ENCODE measurements at regions not wholly inside any gene's neighbourhood (a gene's known extent, or its start where the extent isn't known, plus 50 kb on each side); places are given as distances from the start of the nearest gene placed in this dataset.

DNA sequence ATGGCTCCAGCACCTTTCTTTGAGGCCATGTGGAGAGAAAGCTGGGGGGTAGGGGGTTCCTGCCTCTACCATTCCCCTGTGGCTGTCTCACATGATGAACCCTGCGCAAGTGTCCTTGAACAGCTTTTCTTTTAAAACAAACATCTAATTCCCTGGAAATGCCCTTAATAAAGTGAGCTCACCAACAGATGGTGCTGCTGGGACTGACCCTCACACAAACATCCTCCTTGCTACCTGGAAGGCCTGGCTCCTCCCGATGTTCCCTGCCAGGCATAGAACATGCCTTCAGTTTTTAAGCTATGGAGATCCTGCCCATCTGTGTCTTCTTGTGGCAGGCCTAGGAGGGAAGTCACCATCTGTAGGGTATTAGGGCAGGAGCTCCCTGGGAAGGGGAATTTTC lies 60.7 kb upstream of the GATA6 start:
- TF ChIP-seq CTCF (IDR thresholded peaks at IDR 0.05) (no peak), POLR2AphosphoS5 (IDR thresholded peaks at IDR 0.05) (no peak), POLR2A (IDR thresholded peaks at IDR 0.05) (no peak), EP300 (IDR thresholded peaks at IDR 0.05; ENCODE audit: low read depth) (no peak)
